Fibroblast of mammary gland (primary cell): ENCODE measurements at regions not wholly inside any gene's neighbourhood (a gene's known extent, or its start where the extent isn't known, plus 50 kb on each side); places are given as distances from the start of the nearest gene placed in this dataset.
"Not testable (repeated sequence)": the region's sequence is repeated elsewhere in the genome, so short reads cannot be mapped to it uniquely, and the experiment has no call there.

Experiments used
- DNase-seq: peaks from one replicate; pipeline ENCODE4 v3.0.0-alpha.2; 2010; ENCODE audit warnings: low read depth
- H3K4me3 ChIP-seq: 2 replicates; pipeline ENCODE4 v1.5.1; 2011; ENCODE audit warnings: low read depth, mild to moderate bottlenecking, low read length, moderate library complexity; ENCODE audit not compliant: control insufficient read depth
- CTCF ChIP-seq: conservative IDR thresholded peaks from 2 replicates; pipeline ENCODE4 v1.5.1; 2011; ENCODE audit warnings: low read depth, low read length, inconsistent platforms; ENCODE audit not compliant: control insufficient read depth, insufficient read depth

DNA sequence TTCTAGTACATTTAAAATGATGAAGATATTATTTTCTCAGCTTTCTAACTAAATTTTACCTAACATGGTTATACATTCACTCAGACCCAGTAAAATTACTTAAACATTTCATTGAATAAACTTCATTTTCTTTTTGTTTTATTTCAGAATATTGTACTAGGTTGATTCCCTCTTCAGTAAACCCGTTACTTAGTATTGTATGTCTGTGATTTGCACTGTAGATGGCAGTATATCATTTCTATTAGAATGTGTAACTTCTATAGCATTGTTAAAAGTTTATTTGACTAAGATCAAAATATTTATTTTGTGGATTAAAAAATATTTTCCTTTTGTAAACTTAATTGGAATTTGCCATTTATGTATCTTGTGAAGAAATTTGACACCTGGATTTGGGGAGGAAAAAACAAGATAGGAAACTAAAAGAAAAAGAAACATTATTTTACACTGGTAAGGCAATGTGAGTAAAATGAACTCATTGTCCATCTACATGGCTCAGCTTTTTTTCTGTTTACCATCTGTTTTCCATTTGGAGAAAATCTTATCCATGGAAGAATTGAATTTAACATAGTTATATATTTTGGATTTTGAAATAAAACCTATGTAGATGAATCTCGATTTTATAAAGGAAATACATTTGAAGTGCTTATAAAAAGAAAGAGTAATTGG is 145.6 kb upstream of the METTL14 start:
- peak; percentile 31 for TF ChIP-seq CTCF
- H3K4me3 ChIP-seq: not testable (repeated sequence)
- DNase-seq: peak; percentile 49

GRCh38 chr4:118556576-118556975 is 128.6 kb upstream of the METTL14 start:
- DNase-seq: not testable (repeated sequence)

DNA sequence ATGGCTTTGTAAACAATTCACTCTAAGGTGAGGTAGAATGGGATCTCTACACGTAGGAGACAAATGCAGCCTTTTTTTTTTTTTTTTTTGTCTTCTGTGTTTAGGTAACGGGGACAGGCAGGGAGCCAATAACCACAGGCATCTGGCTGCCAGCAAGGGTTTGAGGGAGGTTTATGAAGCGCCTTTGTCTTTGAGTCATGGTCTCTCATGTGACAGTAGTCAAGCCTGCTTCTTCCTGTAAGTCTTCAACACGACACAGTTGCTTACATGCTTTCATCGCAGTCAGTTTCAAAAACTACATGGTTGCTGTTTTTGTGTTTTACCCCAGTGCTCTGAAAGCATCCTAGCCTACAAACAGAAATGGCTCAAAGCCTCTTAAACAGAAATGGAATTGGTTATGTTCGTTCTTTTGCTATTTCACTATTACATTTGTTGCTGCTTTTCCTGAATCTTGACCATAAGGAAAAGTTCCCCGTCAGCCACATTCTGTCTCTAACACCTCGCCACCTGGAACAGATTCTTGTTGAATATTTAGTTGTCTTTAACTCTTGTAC is 127.8 kb upstream of the METTL14 start:
- H3K4me3 ChIP-seq: no peak overlapping the region
- peak; percentile 68 for DNase-seq
- no peak for TF ChIP-seq CTCF

More at GRCh38 chr4:118556576-118556975, 128.6 kb upstream of the METTL14 start:
- not testable (repeated sequence) for H3K4me3 ChIP-seq

GRCh38 chr4:118558188-118558587 is 127.0 kb upstream of the METTL14 start:
- DNase-seq, H3K4me3 ChIP-seq: not testable (repeated sequence)

DNA sequence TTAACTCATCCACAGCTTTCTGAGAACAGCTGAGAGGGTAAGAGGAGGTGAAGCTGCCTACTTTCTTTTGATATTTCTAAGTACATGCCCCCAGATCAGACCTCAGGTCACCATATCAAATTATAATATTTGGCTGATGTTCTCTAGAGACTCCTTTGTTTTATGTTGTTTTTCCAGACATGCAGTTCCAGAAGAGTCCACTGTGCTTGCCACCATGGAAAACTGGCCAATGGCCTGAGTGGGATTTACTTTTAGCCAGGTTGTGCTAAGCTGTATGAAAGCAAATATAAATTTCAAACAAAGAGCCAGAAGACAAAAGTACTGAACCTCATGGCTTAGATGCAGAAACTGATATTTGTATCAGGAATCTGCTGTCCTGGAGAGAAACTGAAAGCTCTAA is 123.6 kb upstream of the METTL14 start:
- H3K4me3 ChIP-seq, DNase-seq: not testable (repeated sequence)

GRCh38 chr4:118566003-118566513 is 119.1 kb upstream of the METTL14 start:
- peak; percentile 88 for DNase-seq
- H3K4me3 ChIP-seq: not testable (repeated sequence)

GRCh38 chr4:118572991-118573390 is 112.2 kb upstream of the METTL14 start:
- peak; percentile 49 for DNase-seq
- H3K4me3 ChIP-seq: not testable (repeated sequence)

GRCh38 chr4:118574251-118574913 is 110.8 kb upstream of the METTL14 start:
- H3K4me3 ChIP-seq, DNase-seq: not testable (repeated sequence)

DNA sequence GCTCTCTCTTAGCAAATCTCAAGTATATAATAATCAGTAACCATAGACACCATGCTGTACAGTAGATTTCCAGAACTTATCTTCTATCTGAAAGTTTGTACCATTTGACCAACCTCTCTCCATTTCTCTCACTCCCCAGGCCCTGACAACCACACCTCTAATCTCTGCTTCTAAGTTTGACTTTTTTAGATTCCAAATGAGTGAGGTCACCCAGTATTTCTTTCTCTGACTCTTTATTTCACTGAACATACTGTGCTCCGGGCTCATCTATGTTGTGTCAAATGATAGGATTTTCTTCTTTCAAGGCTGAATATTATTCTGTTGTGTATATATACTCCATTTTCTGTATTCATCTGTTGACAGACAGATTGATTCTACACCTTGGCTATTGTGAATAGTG is 110.1 kb upstream of the METTL14 start:
- DNase-seq: not testable (repeated sequence)

DNA sequence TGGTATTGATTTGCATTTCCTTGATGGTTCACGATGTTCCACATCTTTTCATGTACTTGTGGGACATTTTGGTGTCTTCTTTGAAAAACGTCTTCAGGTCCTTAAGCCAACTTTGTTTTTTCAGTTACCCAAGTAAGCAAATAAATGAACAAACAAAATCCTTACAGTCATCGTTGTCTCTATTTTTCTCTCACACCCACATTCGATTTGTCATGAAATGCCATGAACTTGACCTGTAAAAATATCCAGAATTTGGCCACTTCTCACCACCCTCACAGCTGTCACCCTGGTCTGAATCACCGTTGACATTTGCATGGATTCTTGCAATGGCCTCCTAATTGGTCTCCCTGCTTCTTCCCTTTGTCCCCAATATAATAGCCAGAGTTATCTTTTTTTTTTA is 109.5 kb upstream of the METTL14 start:
- not testable (repeated sequence) for DNase-seq

More for the DNA sequence above, 110.1 kb upstream of the METTL14 start:
- H3K4me3 ChIP-seq: not testable (repeated sequence)

GRCh38 chr4:118576709-118577219 is 108.4 kb upstream of the METTL14 start:
- H3K4me3 ChIP-seq, DNase-seq: not testable (repeated sequence)

More for the DNA sequence above, 109.5 kb upstream of the METTL14 start:
- not testable (repeated sequence) for H3K4me3 ChIP-seq
